GM12874 (cell line): ENCODE measurements at regions not wholly inside any gene's neighbourhood (a gene's known extent, or its start where the extent isn't known, plus 50 kb on each side); places are given as distances from the start of the nearest gene placed in this dataset.

Source experiments
- TF ChIP-seq, protein P1 (sequence below): IDR thresholded peaks from 2 replicates; pipeline ENCODE4 v1.5.1; 2011; ENCODE audit warnings: low read depth, mild to moderate bottlenecking, control low read depth, low read length, moderate library complexity; ENCODE audit not compliant: insufficient read depth

DNA sequence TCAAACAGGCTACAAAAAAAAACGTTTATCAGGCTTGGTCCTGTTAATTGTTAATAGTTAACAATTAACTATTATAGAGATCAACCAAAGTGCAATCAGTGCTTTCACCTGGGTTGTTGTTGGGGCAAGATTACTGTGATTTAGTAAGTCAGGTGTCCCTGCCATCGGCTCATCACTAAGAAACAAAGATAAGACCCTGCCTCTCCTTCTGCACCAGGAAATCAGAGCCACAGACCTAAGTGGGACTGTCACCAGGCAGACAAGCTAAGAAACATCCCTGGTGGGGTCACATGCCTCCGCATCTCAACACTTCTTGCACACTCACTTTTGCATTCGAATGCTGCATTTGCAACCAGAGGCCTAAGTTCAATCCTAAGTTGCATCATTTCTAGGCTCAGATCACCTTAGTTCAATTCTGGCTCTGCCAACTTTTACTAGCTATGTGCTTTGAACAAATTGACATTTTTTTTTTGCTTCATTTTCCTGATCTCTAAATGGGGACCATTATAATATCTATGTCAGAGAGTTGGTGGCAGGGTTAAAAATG, 298.9 kb upstream of the B3GAT1 start:
- TF ChIP-seq, protein P1, sequence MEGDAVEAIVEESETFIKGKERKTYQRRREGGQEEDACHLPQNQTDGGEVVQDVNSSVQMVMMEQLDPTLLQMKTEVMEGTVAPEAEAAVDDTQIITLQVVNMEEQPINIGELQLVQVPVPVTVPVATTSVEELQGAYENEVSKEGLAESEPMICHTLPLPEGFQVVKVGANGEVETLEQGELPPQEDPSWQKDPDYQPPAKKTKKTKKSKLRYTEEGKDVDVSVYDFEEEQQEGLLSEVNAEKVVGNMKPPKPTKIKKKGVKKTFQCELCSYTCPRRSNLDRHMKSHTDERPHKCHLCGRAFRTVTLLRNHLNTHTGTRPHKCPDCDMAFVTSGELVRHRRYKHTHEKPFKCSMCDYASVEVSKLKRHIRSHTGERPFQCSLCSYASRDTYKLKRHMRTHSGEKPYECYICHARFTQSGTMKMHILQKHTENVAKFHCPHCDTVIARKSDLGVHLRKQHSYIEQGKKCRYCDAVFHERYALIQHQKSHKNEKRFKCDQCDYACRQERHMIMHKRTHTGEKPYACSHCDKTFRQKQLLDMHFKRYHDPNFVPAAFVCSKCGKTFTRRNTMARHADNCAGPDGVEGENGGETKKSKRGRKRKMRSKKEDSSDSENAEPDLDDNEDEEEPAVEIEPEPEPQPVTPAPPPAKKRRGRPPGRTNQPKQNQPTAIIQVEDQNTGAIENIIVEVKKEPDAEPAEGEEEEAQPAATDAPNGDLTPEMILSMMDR: no peak

DNA sequence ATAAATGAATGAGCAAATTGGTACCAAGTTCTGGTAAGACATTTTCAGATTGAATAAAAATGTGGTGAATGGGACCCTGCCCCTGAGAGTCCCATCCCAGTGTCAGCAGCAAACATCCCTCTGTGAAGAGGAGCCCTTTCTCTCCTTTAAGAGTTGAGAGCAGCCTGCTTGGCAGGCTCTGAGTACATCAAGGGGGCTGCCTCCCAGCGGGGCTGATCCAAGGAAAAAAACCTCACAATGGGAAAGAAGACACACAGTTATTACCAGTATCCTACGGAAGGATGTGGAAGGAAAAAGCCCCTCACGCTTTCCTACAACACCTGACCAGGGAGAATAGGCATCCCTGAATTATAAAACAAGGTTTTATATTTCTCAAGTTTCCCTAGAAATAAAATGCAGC, 293.8 kb upstream of the B3GAT1 start:
- TF ChIP-seq, protein P1: no peak

DNA sequence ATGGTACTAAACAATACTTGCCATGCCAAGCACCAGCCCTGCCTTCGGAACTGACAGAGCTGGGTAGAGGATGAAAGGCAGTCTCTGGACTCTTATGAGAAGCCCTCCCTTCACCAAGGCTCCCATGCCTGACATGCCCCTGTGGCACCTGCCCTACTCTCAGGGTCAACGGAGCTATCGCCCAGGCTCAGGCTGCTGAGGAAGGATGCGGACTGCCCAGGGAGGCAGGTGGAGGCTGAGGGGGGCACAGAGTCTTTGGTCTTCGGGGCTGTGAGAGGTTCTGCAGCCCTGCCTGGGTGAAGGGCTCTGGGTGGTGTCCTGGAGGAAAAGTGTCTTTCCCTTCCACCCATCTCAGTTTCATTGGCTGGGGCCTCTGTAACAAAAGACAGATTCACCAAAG, 290.8 kb upstream of the B3GAT1 start:
- TF ChIP-seq, protein P1: no peak

DNA sequence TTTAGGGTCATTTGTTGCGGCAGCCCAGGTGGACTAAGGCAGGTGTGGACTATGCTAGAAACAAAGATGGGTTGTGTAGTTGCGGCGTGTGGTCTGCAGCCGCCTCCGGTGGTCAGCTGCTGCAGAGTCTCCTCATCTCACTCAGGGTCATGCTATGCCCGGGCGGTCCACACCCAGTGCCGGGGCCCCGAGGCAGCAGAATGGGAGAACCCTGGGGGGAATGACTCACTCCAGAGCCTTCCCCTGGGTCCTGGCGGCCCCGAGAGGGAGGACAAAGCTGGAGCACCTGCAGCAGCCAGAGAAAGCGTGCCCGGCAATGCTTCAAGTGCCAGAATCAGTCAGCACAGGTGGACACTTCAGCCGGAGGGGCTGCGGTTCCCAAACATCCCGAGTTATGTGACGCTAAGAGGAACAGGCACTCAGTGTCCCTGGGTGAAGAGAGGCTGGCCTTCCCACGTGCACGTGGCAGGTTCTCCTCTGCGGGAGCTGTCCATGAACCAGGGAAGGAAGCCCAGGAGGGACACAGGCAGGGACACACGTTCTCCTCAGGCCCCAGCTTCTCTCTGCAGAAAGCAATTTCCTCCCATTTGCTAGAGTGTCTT, 289.6 kb upstream of the B3GAT1 start:
- TF ChIP-seq, protein P1: no peak

DNA sequence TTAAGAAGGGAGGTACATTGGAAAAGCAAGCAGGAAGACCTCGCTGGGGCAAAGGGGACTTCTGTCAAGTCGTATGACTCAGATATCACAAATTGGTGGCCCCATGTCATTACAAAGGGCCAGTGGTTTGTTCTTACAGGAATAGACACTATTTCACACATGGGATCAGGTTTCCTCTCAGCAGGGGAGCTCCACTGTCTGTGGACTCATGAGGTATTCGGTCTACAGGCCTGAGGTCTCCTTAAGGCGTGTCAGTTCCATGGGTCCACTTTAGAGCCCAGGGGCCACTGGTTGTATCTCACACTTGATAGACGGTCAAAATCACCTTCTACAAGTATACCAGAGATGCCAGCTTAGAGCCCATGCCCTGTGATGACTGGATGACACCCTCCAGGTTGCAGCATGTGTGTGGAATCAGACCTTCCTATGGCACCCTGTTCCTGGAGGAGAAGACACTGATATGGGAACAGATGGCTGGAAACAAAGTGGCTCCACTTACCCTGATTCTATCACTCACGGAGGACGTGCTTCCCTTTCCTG, 288.1 kb upstream of the B3GAT1 start:
- TF ChIP-seq, protein P1: no peak

DNA sequence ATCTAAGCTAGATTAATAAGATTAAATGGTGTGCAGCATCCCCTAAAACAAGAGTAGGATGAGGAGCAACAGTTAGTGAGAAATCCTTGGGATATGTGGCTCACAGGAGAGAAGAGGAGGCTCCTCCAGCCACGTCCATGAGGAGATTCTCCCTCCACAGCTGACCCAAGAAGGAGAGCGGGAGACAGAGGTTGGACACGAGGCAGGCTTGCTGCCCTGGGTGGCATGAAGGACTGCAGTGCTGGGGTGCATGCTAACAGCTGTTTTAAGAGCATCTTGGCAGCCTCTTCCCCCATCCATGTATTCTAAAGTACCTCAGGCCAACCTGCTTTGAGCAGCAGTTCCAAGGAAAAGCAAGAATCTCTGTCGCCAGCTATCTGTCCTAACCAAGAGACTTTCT, 284.4 kb upstream of the B3GAT1 start:
- TF ChIP-seq, protein P1: no peak

DNA sequence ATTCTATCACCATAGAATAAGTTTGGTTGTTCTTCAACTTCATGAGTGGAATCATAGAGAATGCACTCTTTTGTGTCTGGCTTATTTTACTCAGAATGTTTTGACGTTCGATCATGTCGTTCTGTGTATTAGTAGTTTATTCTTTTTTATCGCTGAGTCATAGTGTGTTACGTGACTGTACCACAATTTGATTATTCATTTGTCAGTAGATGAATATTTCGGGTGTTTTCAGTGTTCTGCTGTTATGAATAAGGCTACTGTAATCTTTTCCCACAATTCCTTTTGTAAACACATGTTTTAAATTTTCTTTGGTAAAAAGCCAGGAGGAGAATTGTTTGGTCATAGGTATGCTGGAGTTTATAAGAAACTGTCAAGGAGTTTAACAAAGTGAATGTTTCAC, 279.9 kb upstream of the B3GAT1 start:
- TF ChIP-seq, protein P1: no peak
